ENCODE measurements at regions not wholly inside any gene's neighbourhood (a gene's known extent, or its start where the extent isn't known, plus 50 kb on each side); places are given as distances from the start of the nearest gene placed in this dataset.

DNA sequence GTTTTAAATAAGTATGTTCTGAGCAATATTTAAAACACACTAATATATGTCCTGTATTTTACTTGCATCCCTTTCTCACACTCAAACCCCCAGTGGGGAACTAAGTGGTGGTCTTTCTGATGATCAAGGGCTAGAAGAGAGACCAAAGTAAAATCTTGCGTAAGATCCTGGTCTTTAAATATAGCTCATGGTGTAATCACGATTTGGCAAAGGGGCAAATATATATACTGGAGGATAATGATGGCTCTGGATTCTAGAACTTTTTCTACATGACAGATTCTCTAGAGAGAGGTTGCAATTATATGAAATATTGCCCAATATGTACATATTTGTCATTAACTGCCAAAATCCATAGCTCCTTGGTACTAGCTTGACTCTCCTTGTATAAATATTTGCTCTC lies 438.3 kb downstream of the NXPH1 start:
- TF ChIP-seq, protein P1, sequence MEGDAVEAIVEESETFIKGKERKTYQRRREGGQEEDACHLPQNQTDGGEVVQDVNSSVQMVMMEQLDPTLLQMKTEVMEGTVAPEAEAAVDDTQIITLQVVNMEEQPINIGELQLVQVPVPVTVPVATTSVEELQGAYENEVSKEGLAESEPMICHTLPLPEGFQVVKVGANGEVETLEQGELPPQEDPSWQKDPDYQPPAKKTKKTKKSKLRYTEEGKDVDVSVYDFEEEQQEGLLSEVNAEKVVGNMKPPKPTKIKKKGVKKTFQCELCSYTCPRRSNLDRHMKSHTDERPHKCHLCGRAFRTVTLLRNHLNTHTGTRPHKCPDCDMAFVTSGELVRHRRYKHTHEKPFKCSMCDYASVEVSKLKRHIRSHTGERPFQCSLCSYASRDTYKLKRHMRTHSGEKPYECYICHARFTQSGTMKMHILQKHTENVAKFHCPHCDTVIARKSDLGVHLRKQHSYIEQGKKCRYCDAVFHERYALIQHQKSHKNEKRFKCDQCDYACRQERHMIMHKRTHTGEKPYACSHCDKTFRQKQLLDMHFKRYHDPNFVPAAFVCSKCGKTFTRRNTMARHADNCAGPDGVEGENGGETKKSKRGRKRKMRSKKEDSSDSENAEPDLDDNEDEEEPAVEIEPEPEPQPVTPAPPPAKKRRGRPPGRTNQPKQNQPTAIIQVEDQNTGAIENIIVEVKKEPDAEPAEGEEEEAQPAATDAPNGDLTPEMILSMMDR (optimal IDR thresholded peaks at IDR 0.05 in 1 of 3, IDR thresholded peaks at IDR 0.05 in 1 of 3, conservative IDR thresholded peaks at IDR 0.05 in 1 of 3; ENCODE audit: extremely low read depth in 1 of 3, insufficient read depth in 2 of 3, low read length in 3 of 3) = no peak
- TF ChIP-seq EZH2 (IDR thresholded peaks at IDR 0.05; ENCODE audit: low read length) = no peak

Data from keratinocyte (primary cell).